ENCODE measurements at regions not wholly inside any gene's neighbourhood (a gene's known extent, or its start where the extent isn't known, plus 50 kb on each side); places are given as distances from the start of the nearest gene placed in this dataset.

DNA sequence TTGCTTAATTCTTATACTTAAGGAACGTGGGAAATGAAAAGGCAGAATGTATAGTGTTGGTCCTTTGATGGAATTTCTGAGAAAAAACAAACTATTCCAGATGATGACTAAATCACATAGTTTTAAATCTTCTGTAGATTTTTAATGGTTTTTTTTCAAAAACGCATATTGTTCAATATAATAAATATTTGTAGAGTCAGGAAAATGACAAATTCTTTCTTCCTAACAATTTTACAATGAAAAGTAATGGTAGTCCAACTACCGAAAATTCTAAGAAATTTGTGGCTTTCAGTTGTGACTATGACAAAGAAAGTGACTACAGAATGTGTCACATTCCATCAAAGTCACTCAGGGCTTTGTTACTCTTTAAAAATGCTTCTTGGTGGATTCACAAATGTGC is 164.8 kb upstream of the PITX2 start:
- DNase-seq (ENCODE audit: low read depth, low spot score): no peak
- CTCF ChIA-PET: no interaction called here
- dilution Hi-C loops (cut with MboI; ENCODE audit: extremely low pct_ligation_motif_present, low sequenced_read_pairs) (no loop called here), intact Hi-C loops (cut with micrococcal nuclease) (no loop called here)
- Histone ChIP-seq H2AFZ (ENCODE audit: low read depth, low read length) (no peak overlapping the region), H3K4me1 (ENCODE audit: control insufficient read depth, extremely low read depth, insufficient read depth, low read length) (peaks cover 7% of the 10 kb centered on the region), H3K27ac (ENCODE audit: insufficient read depth, low read depth, low read length) (no peak overlapping the region), H3K9ac (replicated peaks; ENCODE audit: extremely low read depth, insufficient read depth, low read length) (no peak overlapping the region), H4K20me1 (replicated peaks; ENCODE audit: control insufficient read depth, extremely low read depth, insufficient read depth, low read length) (no peaks in the 10 kb centered on the region), H3K9me3 (replicated peaks; ENCODE audit: control insufficient read depth, insufficient read depth, low read length) (no peaks in the 10 kb centered on the region), H3K36me3 (ENCODE audit: control insufficient read depth in 2 of 2, extremely low read depth in 1 of 2, insufficient read depth in 2 of 2, low read length in 2 of 2) (no peaks in the 10 kb centered on the region), H3K4me2 (ENCODE audit: insufficient read depth, low read length) (no peak overlapping the region), H3K9me1 (replicated peaks; ENCODE audit: control insufficient read depth, extremely low read depth, insufficient read depth, low read length) (no peaks in the 10 kb centered on the region), H3K4me3 (replicated peaks in 1 of 3; ENCODE audit: insufficient read depth in 1 of 3, low read depth in 1 of 3, low read length in 3 of 3) (no peak overlapping the region), H3K27me3 (ENCODE audit: control insufficient read depth in 2 of 2, insufficient read depth in 2 of 2, low read length in 2 of 2) (no peaks in the 10 kb centered on the region), H3K79me2 (ENCODE audit: control insufficient read depth, insufficient read depth, low read length) (no peaks in the 10 kb centered on the region)
- no TSS peak for BruUV-seq (replicated peaks)
- POLR2A ChIA-PET: no interaction called here
- no peak for TF ChIP-seq EZH2 (IDR thresholded peaks at IDR 0.05; ENCODE audit: borderline replicate concordance, low read depth, low read length, severe bottlenecking)
- TF ChIP-seq, protein P1, sequence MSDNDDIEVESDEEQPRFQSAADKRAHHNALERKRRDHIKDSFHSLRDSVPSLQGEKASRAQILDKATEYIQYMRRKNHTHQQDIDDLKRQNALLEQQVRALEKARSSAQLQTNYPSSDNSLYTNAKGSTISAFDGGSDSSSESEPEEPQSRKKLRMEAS (IDR thresholded peaks at IDR 0.05; ENCODE audit: insufficient read depth, insufficient read length): no peak
- no peak for TF ChIP-seq POLR2AphosphoS5 (IDR thresholded peaks at IDR 0.05; ENCODE audit: insufficient read depth, low read depth, low read length)
- TF ChIP-seq POLR2A (IDR thresholded peaks at IDR 0.05; ENCODE audit: low read depth, low read length): no peak
- TF ChIP-seq JUN (IDR thresholded peaks at IDR 0.05; ENCODE audit: borderline replicate concordance, insufficient read depth, insufficient read length, low read depth): no peak
- TF ChIP-seq MYC (IDR thresholded peaks at IDR 0.05; ENCODE audit: low read depth, low read length): no peak
- TF ChIP-seq, protein P2, sequence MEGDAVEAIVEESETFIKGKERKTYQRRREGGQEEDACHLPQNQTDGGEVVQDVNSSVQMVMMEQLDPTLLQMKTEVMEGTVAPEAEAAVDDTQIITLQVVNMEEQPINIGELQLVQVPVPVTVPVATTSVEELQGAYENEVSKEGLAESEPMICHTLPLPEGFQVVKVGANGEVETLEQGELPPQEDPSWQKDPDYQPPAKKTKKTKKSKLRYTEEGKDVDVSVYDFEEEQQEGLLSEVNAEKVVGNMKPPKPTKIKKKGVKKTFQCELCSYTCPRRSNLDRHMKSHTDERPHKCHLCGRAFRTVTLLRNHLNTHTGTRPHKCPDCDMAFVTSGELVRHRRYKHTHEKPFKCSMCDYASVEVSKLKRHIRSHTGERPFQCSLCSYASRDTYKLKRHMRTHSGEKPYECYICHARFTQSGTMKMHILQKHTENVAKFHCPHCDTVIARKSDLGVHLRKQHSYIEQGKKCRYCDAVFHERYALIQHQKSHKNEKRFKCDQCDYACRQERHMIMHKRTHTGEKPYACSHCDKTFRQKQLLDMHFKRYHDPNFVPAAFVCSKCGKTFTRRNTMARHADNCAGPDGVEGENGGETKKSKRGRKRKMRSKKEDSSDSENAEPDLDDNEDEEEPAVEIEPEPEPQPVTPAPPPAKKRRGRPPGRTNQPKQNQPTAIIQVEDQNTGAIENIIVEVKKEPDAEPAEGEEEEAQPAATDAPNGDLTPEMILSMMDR (IDR thresholded peaks at IDR 0.05; ENCODE audit: extremely low read depth in 1 of 2, insufficient read depth in 1 of 2, low read depth in 1 of 2, low read length in 2 of 2): no peak
- TF ChIP-seq GATA2 (IDR thresholded peaks at IDR 0.05; ENCODE audit: insufficient read depth, insufficient read length, low read depth, low read length): no peak
- TF ChIP-seq FOS (IDR thresholded peaks at IDR 0.05; ENCODE audit: borderline replicate concordance, insufficient read depth, low read length): no peak
- no peak for FAIRE-seq

Measured in endothelial cell of umbilical vein (primary cell).